HepG2 (cell line): ENCODE measurements at regions not wholly inside any gene's neighbourhood (a gene's known extent, or its start where the extent isn't known, plus 50 kb on each side); places are given as distances from the start of the nearest gene placed in this dataset.
"Not testable (repeated sequence)": the region's sequence is repeated elsewhere in the genome, so short reads cannot be mapped to it uniquely, and the experiment has no call there.

Experiments
- ATAC-seq: fragments of 200-7000 bp; cut with Tn5 transposase; 3 replicates; pipeline ENCODE4 v1.9.1; 2020; ENCODE audit warnings: mild to moderate bottlenecking, moderate library complexity
- BruUV-seq: library from RNA; stranded (reverse); fragments of 400-500 nt; replicated peaks from 2 replicates; lab custom pipeline; 2021; lab: Mats Ljungman, UMichigan
- CTCF ChIA-PET: fragments of 300-600 bp; formaldehyde crosslinking; extraction: SDS; loops from one replicate; lab custom pipeline; 2021; ENCODE audit warnings: low total read pairs, inconsistent platforms, low intra/inter-chr PET ratio; lab: Yijun Ruan, JAX
- POLR2A ChIA-PET: fragments of 350-600 bp; sonication (Branson Sonifier 250); formaldehyde crosslinking; loops from one replicate; lab custom pipeline; 2020; ENCODE audit warnings: antibody characterized with exemption, inconsistent platforms; lab: Yijun Ruan, JAX
- DNase-seq: peaks from one replicate; pipeline ENCODE4 v3.0.0-alpha.2; 2015; ENCODE audit warnings: low spot score
- FAIRE-seq: peaks from 3 replicates; lab custom pipeline; 2011; peaks lifted over from hg19 to GRCh38; lab: Jason Lieb, UNC
- H2AFZ ChIP-seq: one replicate; pipeline ENCODE4 v1.6.1; 2011; ENCODE audit warnings: low read length, inconsistent platforms
- H3K27ac ChIP-seq: fragments of 300-600 bp; 3 replicates; pipeline ENCODE4 v1.8.0; 2011; ENCODE audit warnings: mixed run types, mild to moderate bottlenecking, mixed read lengths, low read length, inconsistent platforms; ENCODE audit not compliant: insufficient read depth; ENCODE audit errors: extremely low read length
- H3K27me3 ChIP-seq, 2 experiments: fragments of 200-600 bp in 1 of 2; 2 replicates in 1 of 2; 3 replicates in 1 of 2; pipeline versions ENCODE4 v1.6.0 to v1.8.0; 2011; ENCODE audit warnings: low read length in 2 of 2, mild to moderate bottlenecking in 2 of 2, moderate library complexity in 2 of 2, inconsistent platforms in 1 of 2; ENCODE audit not compliant: insufficient read depth in 2 of 2, control insufficient read depth in 1 of 2
- H3K36me3 ChIP-seq, 2 experiments: fragments of 200-600 bp in 1 of 2; replicated peaks in 1 of 2; 2 replicates in 1 of 2; 3 replicates in 1 of 2; pipeline versions ENCODE4 v1.5.1 to v1.8.0; 2011; ENCODE audit warnings: low read length in 2 of 2, inconsistent platforms in 1 of 2; ENCODE audit not compliant: insufficient read depth in 2 of 2, control insufficient read depth in 1 of 2
- H3K4me1 ChIP-seq: 2 replicates; pipeline ENCODE4 v1.5.1; 2012; ENCODE audit warnings: low read length, inconsistent platforms; ENCODE audit not compliant: insufficient read depth
- H3K4me2 ChIP-seq: 2 replicates; pipeline ENCODE4 v1.6.0; 2011; ENCODE audit warnings: low read depth, low read length, inconsistent platforms
- H3K4me3 ChIP-seq, 3 experiments: fragments of 200-600 bp in 1 of 3; sonication (generic), shearing (Covaris generic) in 1 of 3; replicated peaks in 1 of 3; 2 replicates each; pipeline ENCODE4 v1.5.1; 2011 to 2016; ENCODE audit warnings: low read length in 3 of 3, inconsistent platforms in 2 of 3, low read depth in 2 of 3, mild to moderate bottlenecking in 2 of 3, control low read depth in 1 of 3, mixed read lengths in 1 of 3; ENCODE audit not compliant: insufficient read depth in 1 of 3
- H3K79me2 ChIP-seq: one replicate; pipeline ENCODE4 v1.6.1; 2011; ENCODE audit warnings: low read length, inconsistent platforms; ENCODE audit not compliant: insufficient read depth
- H3K9ac ChIP-seq: 2 replicates; pipeline ENCODE4 v1.6.0; 2011; ENCODE audit warnings: mild to moderate bottlenecking, low read depth, low read length, inconsistent platforms; ENCODE audit not compliant: insufficient read depth
- H3K9me3 ChIP-seq: 2 replicates; pipeline ENCODE4 v1.5.1; 2012; ENCODE audit warnings: mild to moderate bottlenecking, low read length
- H4K20me1 ChIP-seq: 2 replicates; pipeline ENCODE4 v1.6.0; 2011; ENCODE audit warnings: inconsistent platforms, mild to moderate bottlenecking, low read length, moderate library complexity; ENCODE audit not compliant: insufficient read depth
- HNRNPUL1 ChIP-seq: fragments of 200-400 bp; formaldehyde crosslinking; IDR thresholded peaks from 2 replicates; pipeline ENCODE4 v1.6.1; 2017; ENCODE audit warnings: low read depth, mild to moderate bottlenecking, low read length, moderate library complexity
- PAF1 ChIP-seq: IDR thresholded peaks from 2 replicates; pipeline ENCODE4 v1.6.1; 2016; ENCODE audit warnings: missing genetic modification reagents, missing compliant biosample characterization
- ZFAT ChIP-seq: sonication (generic); formaldehyde crosslinking; conservative IDR thresholded peaks from 2 replicates; pipeline ENCODE4 v1.8.1; 2023; ENCODE audit warnings: missing genetic modification reagents, inconsistent platforms
- ZNF672 ChIP-seq: sonication (generic); formaldehyde crosslinking; IDR thresholded peaks from 2 replicates; pipeline ENCODE4 v1.8.1; 2022; ENCODE audit warnings: missing genetic modification reagents
- WGBS: methylation state at CpG from one replicate; pipeline ENCODE4 v1.1.6; 2017; ENCODE audit warnings: low lambda C conversion rate; 5-methylcytosine and 5-hydroxymethylcytosine counted together
- in situ Hi-C: cut with HindIII; loops from 2 replicates; pipeline ENCODE4 v1.10.0; 2017; ENCODE audit warnings: low pct_unique_long_range_greater_than_20kb; ENCODE audit not compliant: extremely low pct_ligation_motif_present
- intact Hi-C: fragments of 100-400 bp; cut with micrococcal nuclease; formaldehyde crosslinking; loops from one replicate; pipeline ENCODE4 v1.10.0; 2022; ENCODE audit not compliant: unreplicated experiment
- TF ChIP-seq, protein P1 (sequence below): sonication (generic); formaldehyde crosslinking; IDR thresholded peaks from 2 replicates; pipeline ENCODE4 v1.5.1; 2020; ENCODE audit warnings: missing genetic modification reagents, mild to moderate bottlenecking, borderline replicate concordance
- TF ChIP-seq, protein P2 (sequence below): sonication (generic); formaldehyde crosslinking; IDR thresholded peaks from 2 replicates; pipeline ENCODE4 v1.8.1; 2023; ENCODE audit warnings: missing genetic modification reagents, inconsistent platforms, borderline replicate concordance

DNA sequence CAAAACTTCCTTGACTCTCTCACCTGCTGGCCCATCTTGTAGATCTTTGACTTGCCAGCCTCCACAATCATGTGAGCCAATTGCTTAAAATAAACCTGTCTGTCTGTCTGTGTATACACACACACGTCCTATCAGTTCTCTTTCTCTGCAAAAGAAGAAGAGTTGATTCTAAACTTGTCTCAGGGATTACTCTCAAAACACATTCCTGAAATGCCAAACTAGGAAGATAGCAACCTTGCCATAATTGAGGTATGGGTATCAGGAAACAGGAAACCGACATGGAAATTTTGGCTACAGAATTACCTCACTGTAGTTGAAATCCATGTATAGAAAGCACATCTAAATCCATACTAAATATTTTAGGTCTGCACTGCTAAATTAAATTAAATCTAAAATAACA lies 483.4 kb downstream of the PLK2 start (continued):
- TF ChIP-seq, protein P1, sequence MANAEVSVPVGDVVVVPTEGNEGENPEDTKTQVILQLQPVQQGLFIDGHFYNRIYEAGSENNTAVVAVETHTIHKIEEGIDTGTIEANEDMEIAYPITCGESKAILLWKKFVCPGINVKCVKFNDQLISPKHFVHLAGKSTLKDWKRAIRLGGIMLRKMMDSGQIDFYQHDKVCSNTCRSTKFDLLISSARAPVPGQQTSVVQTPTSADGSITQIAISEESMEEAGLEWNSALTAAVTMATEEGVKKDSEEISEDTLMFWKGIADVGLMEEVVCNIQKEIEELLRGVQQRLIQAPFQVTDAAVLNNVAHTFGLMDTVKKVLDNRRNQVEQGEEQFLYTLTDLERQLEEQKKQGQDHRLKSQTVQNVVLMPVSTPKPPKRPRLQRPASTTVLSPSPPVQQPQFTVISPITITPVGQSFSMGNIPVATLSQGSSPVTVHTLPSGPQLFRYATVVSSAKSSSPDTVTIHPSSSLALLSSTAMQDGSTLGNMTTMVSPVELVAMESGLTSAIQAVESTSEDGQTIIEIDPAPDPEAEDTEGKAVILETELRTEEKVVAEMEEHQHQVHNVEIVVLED (CRISPR knock-in tag): no peak
- TF ChIP-seq ZFAT (no peak), HNRNPUL1 (no peak), ZNF672 (CRISPR knock-in tag) (no peak), PAF1 (CRISPR knock-in tag) (no peak)
- TF ChIP-seq, protein P2, sequence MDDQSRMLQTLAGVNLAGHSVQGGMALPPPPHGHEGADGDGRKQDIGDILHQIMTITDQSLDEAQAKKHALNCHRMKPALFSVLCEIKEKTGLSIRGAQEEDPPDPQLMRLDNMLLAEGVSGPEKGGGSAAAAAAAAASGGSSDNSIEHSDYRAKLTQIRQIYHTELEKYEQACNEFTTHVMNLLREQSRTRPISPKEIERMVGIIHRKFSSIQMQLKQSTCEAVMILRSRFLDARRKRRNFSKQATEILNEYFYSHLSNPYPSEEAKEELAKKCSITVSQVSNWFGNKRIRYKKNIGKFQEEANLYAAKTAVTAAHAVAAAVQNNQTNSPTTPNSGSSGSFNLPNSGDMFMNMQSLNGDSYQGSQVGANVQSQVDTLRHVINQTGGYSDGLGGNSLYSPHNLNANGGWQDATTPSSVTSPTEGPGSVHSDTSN (CRISPR knock-in tag): no peak

DNA sequence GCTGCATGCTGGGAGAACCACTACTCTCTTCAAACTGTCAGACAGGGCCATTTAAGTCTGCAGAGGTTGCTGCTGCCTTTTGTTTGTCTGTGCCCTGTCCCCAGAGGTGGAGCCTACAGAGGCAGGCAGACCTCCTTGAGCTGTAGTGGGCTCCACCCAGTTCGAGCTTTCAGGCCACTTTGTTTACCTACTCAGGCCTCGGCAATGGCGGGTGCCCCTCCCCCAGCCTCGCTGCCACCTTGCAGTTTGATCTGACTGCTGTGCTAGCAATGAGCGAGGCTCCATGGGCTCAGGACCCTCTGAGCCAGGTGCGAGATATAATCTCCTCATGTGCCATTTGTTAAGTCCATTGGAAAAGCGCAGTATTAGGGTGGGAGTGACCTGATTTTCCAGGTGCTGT lies 487.8 kb downstream of the PLK2 start:
- FAIRE-seq, H2AFZ ChIP-seq, BruUV-seq, H3K4me3 ChIP-seq, POLR2A ChIA-PET, H3K27me3 ChIP-seq, H3K27ac ChIP-seq, DNase-seq, H3K4me2 ChIP-seq, H3K4me1 ChIP-seq, ATAC-seq, H3K36me3 ChIP-seq, H4K20me1 ChIP-seq, H3K9me3 ChIP-seq, intact Hi-C loops, H3K79me2 ChIP-seq, H3K9ac ChIP-seq, CTCF ChIA-PET, in situ Hi-C loops: not testable (repeated sequence)
- 0% methylated on average over 1 of the region's 7 CpGs for WGBS
